ENCODE measurements at regions not wholly inside any gene's neighbourhood (a gene's known extent, or its start where the extent isn't known, plus 50 kb on each side); places are given as distances from the start of the nearest gene placed in this dataset.

DNA sequence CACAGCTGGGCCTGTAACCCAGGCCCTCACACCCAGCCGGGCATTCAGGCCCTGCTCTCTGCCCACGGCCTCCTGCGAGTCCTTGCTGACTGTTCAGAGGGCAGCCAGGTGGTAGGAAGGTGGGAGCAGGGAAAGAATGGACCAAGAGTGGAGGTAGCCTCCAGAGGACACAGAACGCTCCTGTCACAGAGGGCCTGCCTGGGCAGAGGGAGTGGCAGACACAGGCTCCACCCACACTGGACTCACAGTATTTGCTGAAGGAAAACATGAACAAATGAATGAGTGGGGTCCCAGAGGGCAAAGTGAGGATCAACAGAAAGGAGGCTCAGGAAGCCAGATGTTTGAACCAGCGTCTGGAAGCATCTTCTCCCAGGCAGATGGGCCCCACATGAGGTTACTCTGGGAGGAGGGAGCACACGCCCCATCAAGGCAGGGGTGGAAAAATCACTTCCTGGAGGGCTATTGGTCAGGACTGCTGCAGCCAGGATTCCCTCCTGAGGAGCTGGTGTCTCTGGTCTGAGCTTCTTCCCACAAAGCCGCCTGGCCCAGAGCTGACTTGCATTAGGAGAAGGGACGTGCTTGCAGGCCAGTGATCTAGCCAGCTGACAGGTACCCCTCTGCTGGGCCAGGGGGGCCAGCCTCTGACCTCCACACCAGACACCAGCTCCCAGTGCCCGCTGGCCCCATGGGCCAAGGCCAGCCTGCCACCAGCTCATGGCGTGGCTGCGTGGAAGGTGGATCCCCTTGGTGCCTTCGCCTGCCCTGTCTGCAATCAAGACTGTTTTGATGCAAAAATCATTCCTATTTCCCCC, 84.0 kb downstream of the THAP12 start:
- TF ChIP-seq, protein P1, sequence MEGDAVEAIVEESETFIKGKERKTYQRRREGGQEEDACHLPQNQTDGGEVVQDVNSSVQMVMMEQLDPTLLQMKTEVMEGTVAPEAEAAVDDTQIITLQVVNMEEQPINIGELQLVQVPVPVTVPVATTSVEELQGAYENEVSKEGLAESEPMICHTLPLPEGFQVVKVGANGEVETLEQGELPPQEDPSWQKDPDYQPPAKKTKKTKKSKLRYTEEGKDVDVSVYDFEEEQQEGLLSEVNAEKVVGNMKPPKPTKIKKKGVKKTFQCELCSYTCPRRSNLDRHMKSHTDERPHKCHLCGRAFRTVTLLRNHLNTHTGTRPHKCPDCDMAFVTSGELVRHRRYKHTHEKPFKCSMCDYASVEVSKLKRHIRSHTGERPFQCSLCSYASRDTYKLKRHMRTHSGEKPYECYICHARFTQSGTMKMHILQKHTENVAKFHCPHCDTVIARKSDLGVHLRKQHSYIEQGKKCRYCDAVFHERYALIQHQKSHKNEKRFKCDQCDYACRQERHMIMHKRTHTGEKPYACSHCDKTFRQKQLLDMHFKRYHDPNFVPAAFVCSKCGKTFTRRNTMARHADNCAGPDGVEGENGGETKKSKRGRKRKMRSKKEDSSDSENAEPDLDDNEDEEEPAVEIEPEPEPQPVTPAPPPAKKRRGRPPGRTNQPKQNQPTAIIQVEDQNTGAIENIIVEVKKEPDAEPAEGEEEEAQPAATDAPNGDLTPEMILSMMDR (IDR thresholded peaks at IDR 0.05; ENCODE audit: low read length) = no peak
- TF ChIP-seq EZH2 (IDR thresholded peaks at IDR 0.05; ENCODE audit: borderline replicate concordance, low read length) = no peak

Data from OCI-LY1 (cell line).